NT2/D1 (cell line): ENCODE measurements at regions not wholly inside any gene's neighbourhood (a gene's known extent, or its start where the extent isn't known, plus 50 kb on each side); places are given as distances from the start of the nearest gene placed in this dataset.

Source experiments
- SUZ12 ChIP-seq: IDR thresholded peaks from 2 replicates; pipeline ENCODE4 v1.6.1; 2011; ENCODE audit not compliant: insufficient read length, insufficient read depth; ENCODE audit errors: extremely low read depth
- YY1 ChIP-seq: IDR thresholded peaks from 2 replicates; pipeline ENCODE4 v1.6.1; 2011; ENCODE audit not compliant: insufficient read length, insufficient read depth
- ZNF274 ChIP-seq: IDR thresholded peaks from 2 replicates; pipeline ENCODE4 v1.6.1; 2011; ENCODE audit warnings: mild to moderate bottlenecking, low read depth, low read length

- TF ChIP-seq SUZ12 (no peak), YY1 (no peak), ZNF274 (no peak)
Measured at GRCh38 chr4:117331817-117332216, 246.4 kb upstream of the TRAM1L1 start.
